NCI-H2107 treated with DMSO at 0.1 percent for 48 hours (cell line): ENCODE measurements at regions not wholly inside any gene's neighbourhood (a gene's known extent, or its start where the extent isn't known, plus 50 kb on each side); places are given as distances from the start of the nearest gene placed in this dataset.
"Not testable (repeated sequence)": the region's sequence is repeated elsewhere in the genome, so short reads cannot be mapped to it uniquely, and the experiment has no call there.

Experiments used
- DNase-seq: peaks from one replicate; lab custom pipeline; 2025; ENCODE audit not compliant: unreplicated experiment; lab: John Stamatoyannopoulos, UW

- DNase-seq: not testable (repeated sequence)
Measured at GRCh38 chr3:10109-10996, 186.2 kb upstream of the CHL1 start.

GRCh38 chr3:11734-12133 lies 184.8 kb upstream of the CHL1 start:
- DNase-seq: no peak

GRCh38 chr3:14652-15051 lies 181.9 kb upstream of the CHL1 start:
- DNase-seq: no peak

- DNase-seq: no peak
Measured at GRCh38 chr3:16366-16765, 180.2 kb upstream of the CHL1 start.

- no peak for DNase-seq
Measured at GRCh38 chr3:20421-20820, 176.1 kb upstream of the CHL1 start.

- DNase-seq: no peak
Measured at GRCh38 chr3:24006-24405, 172.6 kb upstream of the CHL1 start.

- DNase-seq: no peak
Measured at GRCh38 chr3:25056-25455, 171.5 kb upstream of the CHL1 start.

- not testable (repeated sequence) for DNase-seq
Measured at GRCh38 chr3:35985-36384, 160.6 kb upstream of the CHL1 start.

GRCh38 chr3:42871-43744 lies 153.5 kb upstream of the CHL1 start:
- peak; percentile 8 for DNase-seq

- DNase-seq: no peak
Measured at GRCh38 chr3:44028-44676, 152.4 kb upstream of the CHL1 start.

GRCh38 chr3:44941-45340 lies 151.6 kb upstream of the CHL1 start:
- not testable (repeated sequence) for DNase-seq

- no peak for DNase-seq
Measured at GRCh38 chr3:46576-46975, 150.0 kb upstream of the CHL1 start.

GRCh38 chr3:53441-53840 lies 143.1 kb upstream of the CHL1 start:
- DNase-seq: peak; percentile 67

- no peak for DNase-seq
Measured at GRCh38 chr3:54240-54639, 142.3 kb upstream of the CHL1 start.

- no peak for DNase-seq
Measured at GRCh38 chr3:56672-57071, 139.9 kb upstream of the CHL1 start.

- DNase-seq: no peak
Measured at GRCh38 chr3:59854-60253, 136.7 kb upstream of the CHL1 start.

- DNase-seq: no peak
Measured at GRCh38 chr3:63095-63765, 133.3 kb upstream of the CHL1 start.

GRCh38 chr3:69690-70089 lies 126.9 kb upstream of the CHL1 start:
- DNase-seq: no peak

- no peak for DNase-seq
Measured at GRCh38 chr3:72776-73175, 123.8 kb upstream of the CHL1 start.

GRCh38 chr3:73271-73670 lies 123.3 kb upstream of the CHL1 start:
- DNase-seq: no peak

GRCh38 chr3:74676-75243 lies 121.8 kb upstream of the CHL1 start:
- no peak for DNase-seq
